ENCODE measurements at regions not wholly inside any gene's neighbourhood (a gene's known extent, or its start where the extent isn't known, plus 50 kb on each side); places are given as distances from the start of the nearest gene placed in this dataset.
"Not testable (repeated sequence)": the region's sequence is repeated elsewhere in the genome, so short reads cannot be mapped to it uniquely, and the experiment has no call there.

DNA sequence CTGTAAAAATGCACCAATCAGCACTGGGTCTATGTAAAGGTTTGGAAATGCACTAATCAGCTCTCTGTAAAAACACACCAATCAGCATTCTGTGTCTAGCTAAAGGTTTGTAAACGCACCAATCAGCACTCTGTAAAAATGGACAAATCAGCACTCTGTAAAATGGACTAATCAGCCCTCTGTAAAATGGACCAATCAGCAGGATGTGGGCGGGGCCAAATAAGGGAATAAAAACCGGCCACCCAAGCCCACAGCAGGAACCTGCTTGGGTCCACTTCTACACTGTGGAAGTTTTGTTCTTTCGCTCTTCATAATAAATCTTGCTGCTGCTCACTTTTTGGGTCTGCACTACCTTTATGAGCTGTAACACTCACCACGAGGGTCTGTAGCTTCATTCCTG is 101.0 kb downstream of the SMC2 start:
- not testable (repeated sequence) for DNase-seq

DNA sequence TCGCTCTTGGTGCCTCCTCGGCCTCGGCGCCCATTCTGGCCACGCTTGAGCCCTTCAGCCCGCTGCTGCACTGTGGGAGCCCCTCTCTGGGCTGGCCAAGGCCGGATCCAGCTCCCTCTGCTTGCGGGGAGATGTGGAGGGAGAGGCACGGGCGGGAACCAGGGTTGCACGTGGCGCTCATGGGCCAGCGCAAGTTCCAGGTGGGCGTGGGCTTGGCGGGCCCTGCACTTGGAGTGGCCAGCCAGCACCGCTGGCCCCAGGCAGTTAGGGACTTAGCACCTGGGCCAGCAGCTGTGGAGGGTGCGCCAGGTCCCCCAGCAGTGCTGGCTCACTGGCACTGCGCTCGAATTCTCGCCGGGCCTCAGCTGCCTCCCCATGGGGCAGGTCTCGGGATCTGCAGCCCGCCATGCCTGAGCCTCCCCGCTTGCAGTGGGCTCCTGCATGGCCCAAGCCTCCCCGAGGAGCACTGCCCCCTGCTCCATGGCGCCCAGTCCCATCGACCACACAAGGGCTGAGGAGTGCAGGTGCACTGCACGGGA is 106.4 kb downstream of the SMC2 start:
- DNase-seq: no peak

DNA sequence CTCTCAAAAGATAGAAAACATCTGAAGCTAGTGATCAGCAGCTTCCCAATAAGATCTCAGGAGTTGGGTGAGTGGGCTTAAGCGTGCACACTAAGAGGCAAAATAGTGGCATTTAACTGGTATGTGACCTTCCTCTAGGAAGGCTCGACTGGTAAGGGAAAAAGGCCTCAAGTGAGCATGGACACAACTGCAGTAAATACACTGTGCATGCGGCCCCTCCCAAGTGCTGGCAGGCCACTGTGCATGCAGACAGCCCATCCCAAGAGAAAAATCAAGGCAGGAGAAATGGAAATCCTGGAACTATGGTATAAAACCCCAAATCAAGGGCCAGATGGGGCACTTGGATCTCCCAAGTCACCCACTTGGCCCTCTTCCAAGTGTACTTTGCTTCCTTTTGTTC is 112.7 kb downstream of the SMC2 start:
- DNase-seq: no peak

DNA sequence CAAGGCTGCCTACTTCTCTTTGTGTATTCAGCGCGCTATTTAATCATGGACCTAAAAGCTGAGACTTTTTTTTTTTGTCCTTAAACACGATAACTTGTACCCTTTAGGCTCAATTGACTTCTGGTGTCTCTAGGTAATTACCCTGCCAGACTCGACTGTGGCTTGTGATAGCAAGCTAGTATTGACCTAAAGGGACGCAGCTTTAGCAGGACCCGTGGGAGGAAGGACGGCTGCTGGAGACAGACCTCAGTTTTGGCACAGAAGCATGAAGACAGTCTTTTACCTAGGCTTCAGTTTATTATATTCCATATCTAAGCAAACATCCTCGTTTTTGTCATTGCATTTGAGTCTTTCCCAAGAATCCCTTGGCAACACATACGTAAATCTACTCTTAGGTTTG is 115.3 kb downstream of the SMC2 start:
- no peak for DNase-seq

DNA sequence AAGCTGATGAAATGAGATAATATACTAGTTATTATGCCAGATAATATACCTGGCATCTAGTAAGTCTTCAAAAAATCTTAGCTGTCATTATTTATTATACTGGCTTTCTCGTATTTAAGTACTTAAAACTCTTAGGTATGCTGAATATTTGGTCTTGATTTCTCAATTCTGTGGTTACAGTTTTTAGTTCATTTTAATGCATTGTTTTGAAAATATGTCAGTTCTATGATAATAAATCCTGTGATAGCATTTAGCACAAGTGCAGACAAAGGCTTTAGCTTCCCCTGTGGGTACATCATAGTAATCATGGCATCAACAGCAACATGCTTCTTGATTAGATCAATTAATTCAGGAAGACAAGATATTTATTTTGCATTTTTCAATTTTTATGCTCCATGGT is 133.0 kb downstream of the SMC2 start:
- no peak for DNase-seq

DNA sequence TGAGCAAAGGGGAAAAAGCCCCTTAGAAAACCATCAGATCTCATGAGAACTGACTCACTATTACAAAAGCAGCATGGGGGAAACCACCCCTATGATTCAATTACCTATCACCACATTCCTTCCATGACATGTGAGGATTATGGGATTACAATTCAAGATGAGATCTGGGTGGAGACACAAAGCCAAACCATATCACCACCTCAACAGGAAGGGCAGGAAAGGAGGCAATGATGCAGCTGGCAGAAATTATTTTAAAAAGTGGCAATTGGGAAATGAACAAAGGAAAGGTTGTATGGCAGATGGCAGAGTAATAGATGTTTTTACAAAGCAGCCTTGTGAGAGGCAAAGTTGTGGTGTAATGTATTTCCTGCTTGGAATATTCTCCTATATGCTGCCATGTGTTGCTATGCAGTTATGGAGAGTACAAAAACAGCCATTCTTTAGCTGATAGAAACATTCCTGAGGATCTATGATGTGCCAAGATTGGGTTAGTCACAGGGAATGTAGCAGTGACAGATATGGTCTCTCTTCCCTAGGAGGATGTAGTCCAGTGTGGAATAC is 138.8 kb downstream of the SMC2 start:
- DNase-seq: no peak

DNA sequence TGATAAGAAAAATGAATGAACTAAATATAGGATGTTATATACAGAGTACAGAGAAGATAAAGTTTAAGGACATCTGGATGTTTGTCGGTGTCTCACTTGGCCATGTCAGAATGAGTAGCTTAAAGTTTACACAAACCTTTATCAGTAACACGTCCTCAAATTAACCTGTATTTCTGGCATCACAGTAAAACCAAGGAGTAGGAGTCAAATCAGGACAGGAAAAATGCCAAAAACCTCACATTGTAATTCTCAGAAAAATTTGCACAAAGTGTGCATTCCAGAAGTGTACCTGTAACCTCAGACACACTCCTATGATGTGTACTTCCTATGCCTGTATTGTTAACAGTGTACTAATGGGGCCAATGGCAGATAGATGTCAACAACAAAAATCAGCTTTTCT is 139.3 kb downstream of the SMC2 start:
- no peak for DNase-seq

DNA sequence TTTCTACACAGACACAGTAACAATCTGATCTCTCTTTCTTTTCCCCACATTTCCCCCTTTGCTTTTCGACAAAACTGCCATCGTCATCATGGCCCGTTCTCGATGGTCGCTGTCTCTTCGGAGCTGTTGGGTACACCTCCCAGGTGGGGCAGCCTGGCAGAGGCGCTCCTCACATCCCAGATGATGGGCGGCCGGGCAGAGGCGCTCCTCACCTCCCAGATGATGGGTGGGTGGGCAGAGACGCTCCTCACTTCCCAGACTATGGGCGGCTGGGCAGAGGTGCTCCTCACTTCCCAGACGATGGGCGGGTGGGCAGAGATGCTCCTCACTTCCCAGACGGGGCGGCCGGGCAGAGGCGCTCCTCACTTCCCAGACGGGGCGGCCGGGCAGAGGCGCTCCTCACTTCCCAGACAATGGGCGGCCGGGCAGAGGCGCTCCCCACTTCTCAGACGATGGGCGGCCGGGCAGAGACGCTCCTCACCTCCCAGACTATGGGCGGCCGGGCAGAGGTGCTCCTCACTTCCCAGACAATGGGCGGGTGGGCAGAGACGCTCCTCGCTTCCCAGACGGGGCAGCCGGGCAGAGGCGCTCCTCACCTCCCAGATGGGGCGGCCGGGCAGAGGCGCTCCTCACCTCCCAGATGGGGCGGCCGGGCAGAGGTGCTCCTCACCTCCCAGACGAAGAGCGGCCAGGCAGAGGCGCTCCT is 140.7 kb downstream of the SMC2 start:
- not testable (repeated sequence) for DNase-seq

DNA sequence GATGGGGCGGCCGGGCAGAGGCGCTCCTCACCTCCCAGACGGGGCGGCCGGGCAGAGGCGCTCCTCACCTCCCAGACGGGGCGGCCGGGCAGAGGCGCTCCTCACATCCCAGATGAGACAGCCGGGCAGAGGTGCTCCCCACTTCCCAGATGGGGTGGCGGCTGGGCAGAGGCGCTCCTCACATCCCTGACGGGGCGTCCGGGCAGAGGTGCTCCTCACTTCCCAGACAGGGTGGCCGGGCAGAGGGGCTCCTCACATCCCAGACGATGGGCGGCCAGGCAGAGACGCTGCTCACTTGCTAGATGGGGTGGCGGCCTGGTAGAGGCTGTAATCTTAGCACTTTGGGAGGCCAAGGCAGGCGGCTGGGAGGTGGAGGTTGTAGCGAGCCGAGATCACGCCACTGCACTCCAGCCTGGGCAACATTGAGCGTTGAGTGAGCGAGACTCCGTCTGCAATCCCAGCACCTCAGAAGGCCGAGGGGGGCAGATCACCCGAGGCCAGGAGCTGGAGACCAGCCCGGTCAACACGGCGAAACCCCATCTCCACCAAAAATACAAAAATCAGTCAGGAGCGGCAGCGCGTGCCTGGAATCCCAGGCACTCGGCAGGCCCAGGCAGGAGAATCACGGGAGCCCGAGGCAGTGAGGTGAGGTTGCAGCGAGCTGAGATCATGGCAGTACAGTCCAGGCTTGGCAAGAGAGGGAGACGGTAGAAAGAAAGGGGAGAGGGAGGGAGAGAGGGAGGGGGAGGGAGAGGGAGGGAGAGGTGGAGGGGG is 141.4 kb downstream of the SMC2 start:
- DNase-seq: not testable (repeated sequence)

DNA sequence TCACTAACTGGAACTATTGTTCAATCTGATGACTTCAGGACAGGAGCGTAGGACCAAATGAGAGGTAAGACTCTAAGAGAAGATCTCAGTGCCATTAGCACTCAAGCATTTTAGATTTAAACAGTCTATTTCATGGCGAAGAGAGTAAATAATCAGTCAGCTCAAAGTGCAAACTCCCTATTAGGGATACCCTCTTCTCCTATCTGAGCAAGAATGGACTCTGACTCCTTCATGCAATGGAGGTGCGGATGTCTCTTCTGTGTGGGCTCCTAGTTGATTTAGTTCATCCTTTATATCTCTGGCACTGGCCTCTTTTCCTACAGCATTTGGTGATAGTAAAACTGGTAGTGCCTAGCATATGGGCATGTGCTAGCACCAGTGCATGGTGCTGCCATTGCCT is 144.6 kb downstream of the SMC2 start:
- DNase-seq: no peak

DNA sequence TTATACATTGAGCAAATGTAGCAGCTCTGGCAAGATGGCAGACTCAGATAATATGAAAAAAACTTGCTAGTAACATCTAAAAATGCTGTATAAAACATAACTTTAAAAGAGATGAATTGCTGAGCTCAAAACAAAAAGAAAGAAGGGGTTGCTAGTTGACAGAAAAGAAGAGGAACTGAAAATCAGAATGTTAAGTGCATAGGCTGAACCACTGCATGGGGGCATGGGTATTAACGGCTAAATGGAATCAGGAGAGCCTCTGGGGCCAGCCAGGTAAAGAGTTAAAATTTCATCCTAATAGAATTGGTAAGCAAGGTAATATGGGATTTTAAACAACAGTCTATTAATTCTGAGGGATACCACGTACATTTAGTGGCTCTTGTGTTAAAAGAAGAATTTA is 146.8 kb downstream of the SMC2 start:
- DNase-seq: no peak

DNA sequence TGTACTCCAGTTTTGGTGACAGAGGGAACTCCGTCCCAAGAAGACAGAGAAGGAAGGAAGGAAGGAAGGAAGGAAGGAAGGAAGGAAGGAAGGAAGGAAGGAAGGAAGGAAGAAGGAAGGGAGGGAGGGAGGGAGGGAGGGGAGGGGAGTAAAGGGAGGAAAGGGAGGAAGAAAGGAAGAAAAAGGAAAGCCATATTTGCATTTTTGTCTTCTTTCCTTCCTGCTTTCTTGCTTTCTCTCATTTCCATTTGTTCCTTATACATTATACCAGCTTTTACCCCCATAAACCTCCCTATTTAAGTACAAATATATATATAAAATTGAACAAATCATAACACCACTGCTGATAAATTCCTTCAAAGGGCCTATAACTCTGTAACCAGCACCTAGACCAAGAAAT is 151.8 kb downstream of the SMC2 start:
- no peak for DNase-seq

DNA sequence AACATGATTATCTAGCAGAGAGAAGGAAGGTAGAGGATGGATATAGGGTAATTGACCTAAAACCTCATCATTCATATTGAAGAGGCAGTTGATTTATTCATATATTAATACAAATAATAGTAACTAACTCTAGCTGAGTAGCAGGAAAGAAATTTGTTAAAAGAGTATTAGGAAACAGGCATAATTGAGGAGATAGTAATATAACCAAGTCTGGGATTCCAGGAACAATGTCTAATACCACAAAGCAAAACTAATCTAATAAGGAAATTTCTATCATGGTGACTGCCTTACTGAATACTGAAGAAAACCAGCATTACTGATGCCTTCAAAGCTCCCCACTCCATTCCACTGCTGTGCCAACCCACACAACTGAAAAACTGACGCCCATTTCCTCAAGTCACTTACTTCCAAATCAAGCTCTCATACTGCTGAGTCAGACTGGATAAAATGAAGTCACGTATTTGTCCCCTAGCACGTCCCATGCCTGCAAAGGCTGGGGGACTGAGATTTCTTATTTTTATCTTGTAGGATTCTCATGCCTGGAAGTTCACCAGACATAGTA is 153.9 kb downstream of the SMC2 start:
- DNase-seq: no peak

DNA sequence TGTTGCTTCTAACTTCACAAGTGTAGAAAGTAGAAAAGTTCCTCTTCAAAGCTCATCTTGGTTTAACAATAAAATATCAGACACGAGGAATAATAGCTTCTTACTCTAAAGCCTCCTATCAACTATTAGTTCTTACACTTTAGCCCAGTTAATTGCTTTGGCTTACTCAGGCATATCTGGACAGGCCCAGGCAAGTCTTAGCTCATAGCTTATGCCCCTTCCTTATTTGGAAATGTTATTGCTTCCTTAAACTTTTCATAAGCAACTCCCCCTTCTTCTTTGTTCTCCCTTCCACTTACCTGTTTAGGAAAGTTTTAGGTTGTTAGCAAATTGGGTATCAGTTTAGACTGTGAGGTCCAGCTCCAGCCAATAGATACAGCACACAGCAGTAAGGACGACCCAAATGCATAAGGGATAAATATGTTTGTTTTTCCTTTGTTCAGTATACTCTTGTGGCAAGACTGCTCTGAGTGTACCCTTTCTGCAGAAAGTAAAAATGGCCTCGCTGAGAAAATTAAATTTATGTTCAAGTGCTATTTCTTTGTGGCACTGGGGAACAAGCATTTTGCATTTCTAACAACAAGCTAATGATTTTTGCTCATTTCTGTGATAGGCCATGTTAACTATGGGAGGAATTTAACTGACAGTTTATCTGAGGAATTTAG is 162.1 kb downstream of the SMC2 start:
- no peak for DNase-seq

DNA sequence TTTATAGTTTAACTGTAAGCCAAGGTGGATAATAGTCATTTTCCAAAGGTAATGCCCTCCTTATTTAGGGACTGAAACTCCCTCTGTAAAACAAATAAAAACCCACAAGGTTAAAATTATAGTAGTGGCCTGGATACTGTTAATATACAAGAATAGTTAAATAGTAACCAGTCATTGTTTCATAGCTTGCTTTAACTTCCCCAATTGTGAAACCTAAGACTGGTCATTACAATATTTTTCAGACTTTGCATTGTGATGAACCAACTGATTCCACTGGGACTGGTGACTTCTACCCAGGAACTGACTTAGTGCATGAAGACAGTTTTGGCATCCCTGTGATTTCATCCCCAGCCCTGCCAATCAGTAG is 162.6 kb downstream of the SMC2 start:
- no peak for DNase-seq

DNA sequence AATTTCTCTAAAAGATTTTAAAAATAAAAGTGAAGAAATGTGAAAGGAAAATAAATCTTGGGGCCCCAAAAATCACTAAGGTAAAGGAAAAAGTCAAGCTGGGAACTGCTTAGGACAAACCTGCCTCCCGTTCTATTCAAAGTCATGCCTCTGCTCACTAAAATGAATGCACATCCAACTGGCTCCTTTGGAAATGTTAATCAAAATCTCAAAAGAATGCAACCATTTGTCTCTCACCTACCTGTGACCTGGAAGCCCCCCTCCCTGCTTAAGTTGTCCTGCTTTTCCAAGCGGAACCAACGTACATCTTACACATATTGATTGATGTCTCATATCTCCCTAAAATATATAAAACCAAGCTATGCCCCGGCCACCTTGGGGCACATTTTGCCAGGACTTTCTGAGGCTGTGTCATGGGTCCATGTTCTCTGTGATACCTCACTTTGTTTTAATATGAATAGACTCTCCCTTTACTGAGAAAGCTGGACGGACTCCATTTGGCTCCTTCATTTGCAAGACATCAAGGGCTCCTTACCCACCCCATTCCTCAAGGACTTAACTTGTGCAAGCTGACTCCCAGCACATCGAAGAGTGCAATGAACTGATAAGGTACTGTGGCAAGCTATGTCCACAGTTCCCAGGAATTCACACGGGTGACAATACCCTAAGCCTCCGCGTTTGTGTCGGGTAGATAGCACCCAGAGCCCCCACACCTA is 164.3 kb downstream of the SMC2 start:
- no peak for DNase-seq

DNA sequence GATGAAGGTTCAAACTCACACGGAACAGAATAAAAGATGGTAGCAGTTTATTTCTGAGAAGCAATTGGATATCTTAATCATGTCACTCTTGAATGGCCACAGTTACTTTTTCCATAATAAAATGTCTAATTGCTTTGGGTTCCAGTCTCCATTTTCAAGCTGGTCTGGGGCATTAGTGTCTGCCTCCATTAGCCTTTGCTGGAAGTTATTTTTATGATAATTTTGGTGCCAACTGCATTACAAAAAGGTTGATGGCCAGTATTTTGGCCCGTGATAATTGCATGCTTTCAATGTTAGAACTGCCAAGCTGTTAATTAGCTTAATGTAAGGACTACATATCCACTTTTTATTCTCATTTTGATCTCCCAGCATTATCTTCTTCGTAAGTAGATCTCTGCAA is 165.9 kb downstream of the SMC2 start:
- DNase-seq: no peak

DNA sequence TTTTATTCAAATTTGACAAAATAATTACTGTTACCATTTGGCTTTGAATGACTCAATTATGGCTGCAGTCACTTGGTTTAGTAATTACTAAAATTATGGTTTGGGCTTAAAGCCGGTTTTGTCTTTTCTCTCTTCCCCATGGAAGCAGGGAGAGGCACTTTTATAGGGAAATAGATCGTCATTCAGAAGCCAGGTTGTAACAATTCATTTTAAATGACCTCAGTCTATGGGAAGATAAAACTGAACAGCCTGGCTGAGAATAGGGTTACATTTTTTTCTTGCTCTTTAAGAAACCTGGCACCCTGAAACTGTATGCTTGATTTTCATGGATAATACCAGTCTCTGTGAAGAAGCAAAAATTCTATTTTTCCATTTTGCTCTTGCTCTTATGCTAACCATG is 169.8 kb downstream of the SMC2 start:
- DNase-seq: no peak

DNA sequence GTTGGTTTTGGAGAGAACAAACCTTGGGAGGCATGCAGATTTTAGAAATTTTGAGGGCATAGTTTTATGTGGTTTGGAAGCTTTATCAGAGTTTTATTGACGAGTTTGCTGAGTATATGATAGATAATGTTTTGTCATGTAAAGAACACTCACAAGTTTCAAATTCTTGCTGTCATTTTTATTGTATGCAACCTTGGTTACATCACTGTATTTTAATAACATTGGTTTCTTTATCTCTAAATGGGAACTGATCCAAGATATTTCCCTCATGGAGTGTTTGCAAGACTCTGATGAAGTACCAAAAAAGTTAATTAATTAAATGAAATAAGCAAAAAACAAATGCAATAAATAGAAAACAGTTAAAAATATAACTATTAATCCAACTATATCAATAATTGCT is 170.3 kb downstream of the SMC2 start:
- DNase-seq: no peak

DNA sequence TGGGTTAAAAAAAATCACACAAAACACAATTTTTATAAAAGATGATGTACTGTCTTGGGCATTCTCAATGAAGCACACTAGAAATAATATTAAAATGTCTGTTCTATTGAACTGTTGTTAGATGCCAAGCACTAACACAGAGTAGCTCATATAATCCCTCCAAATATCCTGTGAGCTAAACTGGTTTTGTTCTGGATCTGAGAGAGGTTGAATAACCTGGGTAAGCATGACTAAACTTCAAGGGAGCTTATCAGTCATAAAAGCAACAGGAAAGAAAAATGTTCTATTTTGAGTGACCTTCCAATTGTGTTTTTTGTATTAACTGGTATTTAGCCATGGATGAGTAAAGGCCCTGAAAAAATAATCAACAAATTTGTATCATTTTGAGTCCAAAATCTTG is 175.3 kb downstream of the SMC2 start:
- no peak for DNase-seq

DNA sequence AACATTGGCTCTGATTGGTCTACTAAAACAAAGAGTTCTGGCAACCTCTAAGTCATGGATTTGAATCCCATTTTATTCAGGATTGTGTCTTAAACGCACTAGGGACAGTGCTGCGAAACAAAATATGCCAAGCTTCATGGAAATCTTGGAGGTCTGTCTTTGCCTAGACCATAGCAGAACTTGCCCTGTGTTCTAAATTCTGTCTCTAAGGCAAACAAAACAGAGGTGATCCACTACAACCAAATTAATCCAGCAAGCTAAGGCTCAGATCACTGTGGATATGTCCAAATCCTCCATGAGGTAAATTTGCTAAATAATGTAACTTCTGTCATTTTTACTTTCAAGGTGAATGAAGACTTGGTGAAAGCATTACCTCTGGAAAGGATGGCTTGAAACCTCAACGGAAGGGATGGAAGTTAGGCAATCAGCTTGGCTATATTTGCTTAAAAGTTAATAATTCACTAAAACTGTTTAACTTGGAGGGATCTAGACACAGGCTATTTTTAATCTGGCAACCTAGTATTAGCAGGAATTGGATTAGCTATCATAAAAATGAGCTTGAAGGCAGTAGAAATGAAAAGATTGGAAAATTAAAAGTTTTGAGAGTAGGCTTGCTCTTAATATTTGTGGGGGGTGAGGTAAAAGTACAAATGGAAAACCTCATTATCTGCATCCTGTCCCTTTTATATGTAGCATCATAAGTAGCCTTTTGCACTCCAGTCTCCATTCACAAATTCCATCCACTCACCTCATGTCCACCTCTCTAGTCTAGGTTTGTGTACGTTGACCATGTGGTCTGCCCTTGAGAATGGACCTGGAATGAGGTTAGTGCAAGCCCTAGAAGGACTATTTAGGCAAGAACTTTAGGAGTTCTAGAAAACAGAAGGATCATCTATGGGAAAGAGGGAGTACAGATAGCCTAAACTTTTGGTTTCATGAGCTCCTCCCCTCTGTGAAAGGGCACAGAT is 176.2 kb downstream of the SMC2 start:
- DNase-seq: no peak

Data from T-helper 1 cell (primary cell).